ENCODE measurements at regions not wholly inside any gene's neighbourhood (a gene's known extent, or its start where the extent isn't known, plus 50 kb on each side); places are given as distances from the start of the nearest gene placed in this dataset.

- H2AFZ ChIP-seq (ENCODE audit: low read depth, low read length), result no peak overlapping the region
- no peak overlapping the region for H3K27ac ChIP-seq (ENCODE audit: low read depth, low read length)
- H3K9ac ChIP-seq (ENCODE audit: low read length), result no peak overlapping the region
- H3K4me1 Mint-ChIP-seq (ENCODE audit: low read depth, unreplicated experiment), result peaks cover 5% of the 10 kb centered on the region
- H4K20me1 ChIP-seq (ENCODE audit: insufficient read depth, low read length), result no peaks in the 10 kb centered on the region
- FAIRE-seq (no peak), DNase-seq (ENCODE audit: low read depth) (no peak)
- H3K27ac Mint-ChIP-seq (ENCODE audit: unreplicated experiment), result no peak overlapping the region
- no peak overlapping the region for H3K4me3 Mint-ChIP-seq (ENCODE audit: unreplicated experiment)
- H3K36me3 Mint-ChIP-seq (ENCODE audit: low read depth, unreplicated experiment), result no peaks in the 10 kb centered on the region
- TF ChIP-seq EZH2 (IDR thresholded peaks at IDR 0.05; ENCODE audit: insufficient read depth, low read length) (no peak), CTCF (IDR thresholded peaks at IDR 0.05; ENCODE audit: insufficient read depth, low read depth, low read length) (no peak)
- H3K4me1 ChIP-seq (ENCODE audit: insufficient read depth, low read length), result no peaks in the 10 kb centered on the region
- no peaks in the 10 kb centered on the region for H3K27me3 Mint-ChIP-seq (ENCODE audit: low read depth, unreplicated experiment)
- H3K36me3 ChIP-seq (ENCODE audit: insufficient read depth, low read length), result no peaks in the 10 kb centered on the region
- H3K4me3 ChIP-seq (ENCODE audit: insufficient read depth, low read depth, low read length), result no peak overlapping the region
- H3K27me3 ChIP-seq (ENCODE audit: insufficient read depth, low read length), result no peaks in the 10 kb centered on the region
- no peaks in the 10 kb centered on the region for H3K9me3 ChIP-seq (ENCODE audit: insufficient read depth, low read depth, low read length)
- H3K4me2 ChIP-seq (ENCODE audit: low read length), result no peak overlapping the region
- peaks cover 5% of the 10 kb centered on the region for H3K9me3 Mint-ChIP-seq (ENCODE audit: unreplicated experiment)
- H3K79me2 ChIP-seq (ENCODE audit: insufficient read depth, low read length), result no peaks in the 10 kb centered on the region
These were observed 339.9 kb upstream of the CDIN1 start for GRCh38 chr15:36239509-36239908.

DNA sequence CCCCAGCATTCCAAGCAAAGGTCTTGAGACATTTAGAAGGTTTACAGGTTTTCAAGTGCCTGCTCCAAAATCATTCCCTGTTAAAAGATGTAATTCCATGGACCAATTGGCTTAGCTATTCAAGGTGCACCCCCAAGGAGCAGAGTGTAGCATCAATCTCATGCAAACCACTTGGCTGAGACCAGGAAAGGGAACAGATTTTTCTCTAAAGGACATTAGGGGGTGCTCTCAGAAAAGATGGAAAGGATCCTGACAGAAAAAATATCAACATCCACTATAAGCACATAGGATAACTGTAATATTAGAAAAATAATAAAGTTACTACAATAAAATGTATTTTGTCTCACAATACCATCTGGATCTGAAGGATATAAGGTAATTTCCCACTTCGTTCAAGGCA, 328.0 kb upstream of the CDIN1 start:
- Histone ChIP-seq H3K36me3 (ENCODE audit: insufficient read depth, low read length) (no peaks in the 10 kb centered on the region), H3K9me3 (ENCODE audit: insufficient read depth, low read depth, low read length) (no peaks in the 10 kb centered on the region), H3K9ac (ENCODE audit: low read length) (no peak overlapping the region), H3K4me2 (ENCODE audit: low read length) (no peak overlapping the region), H3K79me2 (ENCODE audit: insufficient read depth, low read length) (no peaks in the 10 kb centered on the region), H3K4me1 (ENCODE audit: insufficient read depth, low read length) (no peaks in the 10 kb centered on the region), H4K20me1 (ENCODE audit: insufficient read depth, low read length) (no peaks in the 10 kb centered on the region), H3K27me3 (ENCODE audit: insufficient read depth, low read length) (no peaks in the 10 kb centered on the region), H2AFZ (ENCODE audit: low read depth, low read length) (no peak overlapping the region), H3K27ac (ENCODE audit: low read depth, low read length) (no peak overlapping the region), H3K4me3 (ENCODE audit: insufficient read depth, low read depth, low read length) (no peak overlapping the region)
- no peak overlapping the region for H3K4me3 Mint-ChIP-seq (ENCODE audit: unreplicated experiment)
- no peaks in the 10 kb centered on the region for H3K4me1 Mint-ChIP-seq (ENCODE audit: low read depth, unreplicated experiment)
- H3K36me3 Mint-ChIP-seq (ENCODE audit: low read depth, unreplicated experiment), result no peaks in the 10 kb centered on the region
- no peak for FAIRE-seq
- H3K9me3 Mint-ChIP-seq (ENCODE audit: unreplicated experiment), result no peaks in the 10 kb centered on the region
- no peak overlapping the region for H3K27ac Mint-ChIP-seq (ENCODE audit: unreplicated experiment)
- no peak for DNase-seq (ENCODE audit: low read depth)
- H3K27me3 Mint-ChIP-seq (ENCODE audit: low read depth, unreplicated experiment), result no peaks in the 10 kb centered on the region
- TF ChIP-seq EZH2 (IDR thresholded peaks at IDR 0.05; ENCODE audit: insufficient read depth, low read length) (no peak), CTCF (IDR thresholded peaks at IDR 0.05; ENCODE audit: insufficient read depth, low read depth, low read length) (no peak)

- no peak overlapping the region for H3K27ac Mint-ChIP-seq (ENCODE audit: unreplicated experiment)
- no peaks in the 10 kb centered on the region for H3K27me3 Mint-ChIP-seq (ENCODE audit: low read depth, unreplicated experiment)
- H3K9me3 ChIP-seq (ENCODE audit: insufficient read depth, low read depth, low read length), result no peaks in the 10 kb centered on the region
- no peak for DNase-seq (ENCODE audit: low read depth)
- H3K4me2 ChIP-seq (ENCODE audit: low read length), result no peak overlapping the region
- H3K4me3 ChIP-seq (ENCODE audit: insufficient read depth, low read depth, low read length), result no peak overlapping the region
- no peak overlapping the region for H3K4me3 Mint-ChIP-seq (ENCODE audit: unreplicated experiment)
- H3K4me1 Mint-ChIP-seq (ENCODE audit: low read depth, unreplicated experiment), result no peaks in the 10 kb centered on the region
- FAIRE-seq, result no peak
- H3K36me3 ChIP-seq (ENCODE audit: insufficient read depth, low read length), result no peaks in the 10 kb centered on the region
- TF ChIP-seq EZH2 (IDR thresholded peaks at IDR 0.05; ENCODE audit: insufficient read depth, low read length) (no peak), CTCF (IDR thresholded peaks at IDR 0.05; ENCODE audit: insufficient read depth, low read depth, low read length) (no peak)
- H3K27me3 ChIP-seq (ENCODE audit: insufficient read depth, low read length), result no peaks in the 10 kb centered on the region
- no peak overlapping the region for H2AFZ ChIP-seq (ENCODE audit: low read depth, low read length)
- no peaks in the 10 kb centered on the region for H3K9me3 Mint-ChIP-seq (ENCODE audit: unreplicated experiment)
- H4K20me1 ChIP-seq (ENCODE audit: insufficient read depth, low read length), result no peaks in the 10 kb centered on the region
- no peaks in the 10 kb centered on the region for H3K79me2 ChIP-seq (ENCODE audit: insufficient read depth, low read length)
- no peak overlapping the region for H3K9ac ChIP-seq (ENCODE audit: low read length)
- no peaks in the 10 kb centered on the region for H3K4me1 ChIP-seq (ENCODE audit: insufficient read depth, low read length)
- H3K27ac ChIP-seq (ENCODE audit: low read depth, low read length), result no peak overlapping the region
- H3K36me3 Mint-ChIP-seq (ENCODE audit: low read depth, unreplicated experiment), result no peaks in the 10 kb centered on the region
These were observed 327.2 kb upstream of the CDIN1 start for GRCh38 chr15:36252146-36252711.

Measured in astrocyte (in vitro differentiated cells and primary cell).